Ovary (tissue), 3 donors: ENCODE measurements at regions not wholly inside any gene's neighbourhood (a gene's known extent, or its start where the extent isn't known, plus 50 kb on each side); places are given as distances from the start of the nearest gene placed in this dataset.

Experiments used
- CTCF ChIP-seq, 3 donors: fragments of 450-650 bp in 2 of 3; fragments of 200-600 bp in 1 of 3; IDR thresholded peaks; one replicate each; pipeline versions ENCODE4 v1.5.1 to v1.8.0; 2016 to 2022; ENCODE audit warnings: antibody characterized with exemption in 3 of 3, mild to moderate bottlenecking in 1 of 3
- POLR2A ChIP-seq: fragments of 450-650 bp; IDR thresholded peaks from one replicate; pipeline ENCODE4 v1.6.1; 2017; ENCODE audit warnings: antibody characterized with exemption, mild to moderate bottlenecking, moderate library complexity
- donor health status: DM: no; HTN: no; CAD: no.

GRCh38 chr21:16176570-16176969 lies 446.8 kb downstream of the USP25 start:
- no peak for TF ChIP-seq CTCF (IDR thresholded peaks at IDR 0.05)
- no peak for TF ChIP-seq POLR2A
